Coronary artery (tissue), 2 donors: ENCODE measurements at regions not wholly inside any gene's neighbourhood (a gene's known extent, or its start where the extent isn't known, plus 50 kb on each side); places are given as distances from the start of the nearest gene placed in this dataset.

Source experiments
- DNase-seq: peaks from one replicate; pipeline ENCODE4 v3.0.0-alpha.2; 2017; ENCODE audit warnings: low spot score
- H3K27ac ChIP-seq, 2 donors: fragments of 200-600 bp; sonication (generic); one replicate each; pipeline ENCODE4 v1.5.1; 2016 to 2019
- H3K4me3 ChIP-seq: fragments of 200-600 bp; sonication (generic); 2 replicates; pipeline ENCODE4 v1.5.1; 2016; ENCODE audit warnings: mild to moderate bottlenecking, moderate library complexity
- CTCF ChIP-seq: fragments of 200-600 bp; sonication (generic); IDR thresholded peaks from one replicate; pipeline ENCODE4 v1.5.1; 2019; ENCODE audit warnings: antibody characterized with exemption

GRCh38 chr2:177080746-177081284 is 131.8 kb upstream of the HNRNPA3 start:
- no peak overlapping the region for H3K4me3 ChIP-seq
- no peak for DNase-seq
- TF ChIP-seq CTCF = no peak
- no peak overlapping the region for H3K27ac ChIP-seq

DNA sequence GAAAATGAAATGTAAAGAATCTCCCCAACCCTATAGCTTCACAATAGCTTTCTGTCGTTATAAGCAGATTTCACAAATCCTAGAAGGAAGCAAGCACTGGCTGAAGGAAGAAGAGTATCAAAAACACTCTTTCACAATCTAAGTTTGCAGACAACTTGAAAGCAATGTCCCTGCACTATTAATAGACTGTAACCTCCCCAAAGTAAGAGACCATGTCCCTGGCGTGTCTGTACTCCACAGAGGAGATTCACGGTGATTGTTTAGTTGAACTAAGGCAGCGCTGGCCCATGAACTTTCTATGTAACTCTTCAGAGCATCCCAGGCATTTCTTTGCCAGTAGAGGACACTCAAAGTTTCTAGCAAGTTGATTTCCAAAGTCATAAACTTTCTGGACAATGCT is 128.0 kb upstream of the HNRNPA3 start:
- no peak for TF ChIP-seq CTCF
- H3K4me3 ChIP-seq = no peak overlapping the region
- no peak for DNase-seq
- H3K27ac ChIP-seq = no peak overlapping the region

DNA sequence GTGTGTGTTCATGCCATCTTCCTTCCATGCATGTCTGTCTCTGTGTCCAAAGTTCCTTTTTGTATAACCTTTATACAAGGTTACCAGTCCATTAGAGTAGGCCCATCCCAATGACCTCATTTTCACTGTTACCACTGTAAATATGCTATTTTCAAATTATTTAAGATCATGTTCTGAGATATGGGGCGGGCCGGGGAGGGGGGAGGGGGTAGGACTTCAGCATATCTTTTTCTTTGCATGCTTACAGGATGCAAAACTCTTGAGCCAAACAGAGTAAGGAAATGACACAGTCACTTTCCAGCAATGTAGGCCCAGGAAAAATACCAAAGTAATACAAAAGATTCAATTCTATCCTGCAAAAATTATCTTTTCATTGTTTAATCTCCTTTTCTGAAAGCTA is 124.1 kb upstream of the HNRNPA3 start:
- no peak for DNase-seq
- Histone ChIP-seq H3K4me3 (no peak overlapping the region), H3K27ac (no peak overlapping the region)
- TF ChIP-seq CTCF = no peak

DNA sequence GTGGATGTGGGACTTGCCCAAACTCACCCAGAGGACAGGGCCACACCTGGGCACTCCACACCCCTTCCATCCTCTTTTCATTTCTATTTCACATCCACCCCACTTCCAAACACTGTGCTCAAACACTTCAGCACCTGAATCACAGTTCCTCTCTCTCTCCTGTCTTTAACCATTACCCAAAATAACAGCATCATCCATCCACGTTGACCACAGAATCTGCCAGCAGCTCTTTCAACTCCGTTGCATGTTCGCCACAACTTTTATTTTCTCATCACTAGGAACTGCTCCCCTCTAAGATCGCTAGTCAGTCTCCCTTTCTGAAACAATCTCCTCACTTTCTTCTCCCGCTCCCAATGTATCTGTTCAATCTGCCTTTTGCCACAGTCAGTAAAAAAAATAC is 121.6 kb upstream of the HNRNPA3 start:
- no peak for TF ChIP-seq CTCF
- no peak for DNase-seq
- H3K27ac ChIP-seq = no peak overlapping the region
- H3K4me3 ChIP-seq = no peak overlapping the region

DNA sequence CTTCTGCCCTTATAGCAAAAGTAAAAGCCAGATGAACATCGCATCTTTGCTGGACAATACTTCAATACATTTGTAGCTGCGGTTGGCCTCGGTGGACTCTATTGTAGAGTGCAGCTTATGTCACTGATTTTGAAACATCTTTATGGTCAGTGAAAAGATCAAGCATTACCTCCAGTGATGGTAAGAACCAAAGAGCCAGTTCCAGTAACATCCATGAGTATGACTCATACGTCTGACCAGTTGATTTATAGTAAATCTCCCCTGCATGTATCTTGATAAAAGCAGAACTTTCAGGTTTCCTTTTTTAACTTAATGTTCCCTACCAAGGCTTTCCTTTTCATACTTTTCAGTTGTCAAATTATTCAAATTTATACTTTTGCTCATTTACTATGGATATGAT is 119.2 kb upstream of the HNRNPA3 start:
- H3K4me3 ChIP-seq = no peak overlapping the region
- TF ChIP-seq CTCF = no peak
- DNase-seq = no peak
- no peak overlapping the region for H3K27ac ChIP-seq

GRCh38 chr2:177098001-177098613 is 114.5 kb upstream of the HNRNPA3 start:
- TF ChIP-seq CTCF = no peak
- no peak overlapping the region for H3K27ac ChIP-seq
- no peak for DNase-seq
- no peak overlapping the region for H3K4me3 ChIP-seq

DNA sequence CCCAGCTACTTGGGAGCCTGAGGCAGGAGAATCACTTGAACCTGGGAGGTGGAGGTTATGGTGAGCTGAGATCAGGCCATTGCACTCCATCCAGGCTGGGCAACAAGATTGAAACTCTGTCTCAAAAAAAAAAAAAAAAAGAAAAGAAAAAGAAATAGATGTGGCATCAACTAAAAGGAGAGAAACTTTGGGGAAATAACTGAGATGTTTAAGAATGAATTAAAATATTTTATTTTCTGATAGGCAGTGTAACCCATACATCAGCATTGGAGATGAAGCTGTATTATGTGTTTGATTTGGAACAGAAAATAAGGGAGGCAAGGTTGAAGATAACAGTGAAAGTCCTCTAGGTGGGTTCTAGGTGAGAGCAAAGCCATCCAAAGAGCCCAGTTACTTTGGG is 110.7 kb upstream of the HNRNPA3 start:
- TF ChIP-seq CTCF = no peak
- no peak overlapping the region for H3K27ac ChIP-seq

More for the DNA sequence above, 110.7 kb upstream of the HNRNPA3 start:
- DNase-seq = no peak
- no peak overlapping the region for H3K4me3 ChIP-seq
